HEK293T (cell line): ENCODE measurements at regions not wholly inside any gene's neighbourhood (a gene's known extent, or its start where the extent isn't known, plus 50 kb on each side); places are given as distances from the start of the nearest gene placed in this dataset.

Experiments used
- ARNT ChIP-seq: fragments of 450-650 bp; IDR thresholded peaks from 2 replicates; pipeline ENCODE4 v1.6.1; 2017; ENCODE audit warnings: mild to moderate bottlenecking
- BHLHE40 ChIP-seq: fragments of 450-650 bp; IDR thresholded peaks from 2 replicates; pipeline ENCODE4 v1.6.1; 2016; ENCODE audit warnings: mild to moderate bottlenecking, moderate library complexity, borderline replicate concordance
- CTBP1 ChIP-seq: fragments of 450-650 bp; IDR thresholded peaks from 2 replicates; pipeline ENCODE4 v1.6.1; 2016; ENCODE audit warnings: borderline replicate concordance
- ELF4 ChIP-seq: fragments of 450-650 bp; IDR thresholded peaks from 2 replicates; pipeline ENCODE4 v1.6.1; 2017; ENCODE audit warnings: antibody characterized with exemption
- FOXA1 ChIP-seq: fragments of 450-650 bp; IDR thresholded peaks from 2 replicates; pipeline ENCODE4 v1.6.1; 2016; ENCODE audit warnings: mild to moderate bottlenecking
- FOXK2 ChIP-seq: fragments of 450-650 bp; IDR thresholded peaks from 2 replicates; pipeline ENCODE4 v1.6.1; 2016; ENCODE audit warnings: mild to moderate bottlenecking
- FOXM1 ChIP-seq: fragments of 450-650 bp; IDR thresholded peaks from 2 replicates; pipeline ENCODE4 v1.6.1; 2017; ENCODE audit warnings: mild to moderate bottlenecking, borderline replicate concordance
- HDGF ChIP-seq: fragments of 450-650 bp; IDR thresholded peaks from 2 replicates; pipeline ENCODE4 v1.6.1; 2017; ENCODE audit warnings: antibody characterized with exemption, borderline replicate concordance
- L3MBTL2 ChIP-seq: fragments of 450-650 bp; conservative IDR thresholded peaks from 2 replicates; pipeline ENCODE4 v1.6.1; 2016; ENCODE audit warnings: mild to moderate bottlenecking
- LEF1 ChIP-seq: fragments of 450-650 bp; IDR thresholded peaks from 2 replicates; pipeline ENCODE4 v1.6.1; 2017; ENCODE audit warnings: mild to moderate bottlenecking, borderline replicate concordance
- SP1 ChIP-seq: fragments of 450-650 bp; IDR thresholded peaks from 2 replicates; pipeline ENCODE4 v1.6.1; 2017
- TARDBP ChIP-seq: fragments of 450-650 bp; IDR thresholded peaks from 2 replicates; pipeline ENCODE4 v1.6.1; 2016
- ZNF384 ChIP-seq: fragments of 450-650 bp; IDR thresholded peaks from 2 replicates; pipeline ENCODE4 v1.6.1; 2016
- TF ChIP-seq, protein P1 (sequence below): fragments of 450-650 bp; IDR thresholded peaks from 2 replicates; pipeline ENCODE4 v1.6.1; 2016

- TF ChIP-seq HDGF, result no peak
- TF ChIP-seq TARDBP, result no peak
- TF ChIP-seq FOXM1, result no peak
- no peak for TF ChIP-seq FOXA1
- TF ChIP-seq, protein P1, sequence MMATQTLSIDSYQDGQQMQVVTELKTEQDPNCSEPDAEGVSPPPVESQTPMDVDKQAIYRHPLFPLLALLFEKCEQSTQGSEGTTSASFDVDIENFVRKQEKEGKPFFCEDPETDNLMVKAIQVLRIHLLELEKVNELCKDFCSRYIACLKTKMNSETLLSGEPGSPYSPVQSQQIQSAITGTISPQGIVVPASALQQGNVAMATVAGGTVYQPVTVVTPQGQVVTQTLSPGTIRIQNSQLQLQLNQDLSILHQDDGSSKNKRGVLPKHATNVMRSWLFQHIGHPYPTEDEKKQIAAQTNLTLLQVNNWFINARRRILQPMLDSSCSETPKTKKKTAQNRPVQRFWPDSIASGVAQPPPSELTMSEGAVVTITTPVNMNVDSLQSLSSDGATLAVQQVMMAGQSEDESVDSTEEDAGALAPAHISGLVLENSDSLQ, result no peak
- TF ChIP-seq FOXK2, result no peak
- TF ChIP-seq L3MBTL2, result no peak
- no peak for TF ChIP-seq ZNF384
- TF ChIP-seq CTBP1, result no peak
- no peak for TF ChIP-seq ARNT
- TF ChIP-seq BHLHE40, result no peak
- no peak for TF ChIP-seq SP1
- TF ChIP-seq ELF4, result no peak
- TF ChIP-seq LEF1, result no peak
Measured at GRCh38 chr14:34036319-34036766, 85.5 kb upstream of the EGLN3 start.
